ENCODE measurements at regions not wholly inside any gene's neighbourhood (a gene's known extent, or its start where the extent isn't known, plus 50 kb on each side); places are given as distances from the start of the nearest gene placed in this dataset.

DNA sequence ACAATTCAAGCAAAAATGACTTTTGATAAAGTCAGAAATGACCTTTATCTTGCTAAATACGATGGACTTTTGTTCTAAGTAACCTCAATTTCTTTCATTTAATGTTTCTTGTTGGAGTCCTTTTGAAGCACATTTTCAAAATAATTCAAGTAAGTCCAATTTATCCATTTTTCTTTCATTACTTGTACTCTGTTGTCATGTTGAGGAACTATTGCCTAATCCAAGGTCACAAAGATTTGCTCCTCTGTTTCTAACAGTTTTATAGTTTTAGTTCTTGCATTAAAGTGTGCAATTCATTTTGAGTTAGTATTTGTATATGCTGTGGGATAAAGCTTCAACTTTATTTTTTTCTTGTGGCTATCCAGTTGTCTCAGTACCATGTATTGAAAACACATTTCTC is 66.7 kb downstream of the CCER1 start:
- no peak for TF ChIP-seq EZH2 (IDR thresholded peaks at IDR 0.05; ENCODE audit: insufficient read depth, low read length)
- TF ChIP-seq, protein P1, sequence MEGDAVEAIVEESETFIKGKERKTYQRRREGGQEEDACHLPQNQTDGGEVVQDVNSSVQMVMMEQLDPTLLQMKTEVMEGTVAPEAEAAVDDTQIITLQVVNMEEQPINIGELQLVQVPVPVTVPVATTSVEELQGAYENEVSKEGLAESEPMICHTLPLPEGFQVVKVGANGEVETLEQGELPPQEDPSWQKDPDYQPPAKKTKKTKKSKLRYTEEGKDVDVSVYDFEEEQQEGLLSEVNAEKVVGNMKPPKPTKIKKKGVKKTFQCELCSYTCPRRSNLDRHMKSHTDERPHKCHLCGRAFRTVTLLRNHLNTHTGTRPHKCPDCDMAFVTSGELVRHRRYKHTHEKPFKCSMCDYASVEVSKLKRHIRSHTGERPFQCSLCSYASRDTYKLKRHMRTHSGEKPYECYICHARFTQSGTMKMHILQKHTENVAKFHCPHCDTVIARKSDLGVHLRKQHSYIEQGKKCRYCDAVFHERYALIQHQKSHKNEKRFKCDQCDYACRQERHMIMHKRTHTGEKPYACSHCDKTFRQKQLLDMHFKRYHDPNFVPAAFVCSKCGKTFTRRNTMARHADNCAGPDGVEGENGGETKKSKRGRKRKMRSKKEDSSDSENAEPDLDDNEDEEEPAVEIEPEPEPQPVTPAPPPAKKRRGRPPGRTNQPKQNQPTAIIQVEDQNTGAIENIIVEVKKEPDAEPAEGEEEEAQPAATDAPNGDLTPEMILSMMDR (IDR thresholded peaks at IDR 0.05; ENCODE audit: insufficient read depth, low read depth, low read length): no peak
